Tibial nerve (tissue), 4 donors: ENCODE measurements at regions not wholly inside any gene's neighbourhood (a gene's known extent, or its start where the extent isn't known, plus 50 kb on each side); places are given as distances from the start of the nearest gene placed in this dataset.

Experiments
- DNase-seq, 2 donors: peaks; one replicate each; pipeline ENCODE4 v3.0.0-alpha.2; 2019; ENCODE audit warnings: low spot score in 2 of 2
- H3K27ac ChIP-seq, 4 donors: fragments of 200-600 bp; sonication (generic) in 3 of 4; one replicate each; pipeline ENCODE4 v1.5.1; 2017 to 2019; ENCODE audit warnings: mild to moderate bottlenecking in 1 of 4
- H3K27me3 ChIP-seq, 2 donors: fragments of 200-600 bp; sonication (generic) in 1 of 2; one replicate each; pipeline versions ENCODE4 v1.5.1 to v1.6.0; 2017 to 2019
- H3K36me3 ChIP-seq, 3 donors: fragments of 200-600 bp; sonication (generic); one replicate each; pipeline ENCODE4 v1.5.1; 2018 to 2019
- H3K4me1 ChIP-seq, 4 donors: fragments of 200-600 bp; sonication (generic) in 3 of 4; one replicate each; pipeline ENCODE4 v1.5.1; 2017 to 2019
- H3K4me3 ChIP-seq, 4 donors: fragments of 200-600 bp; sonication (generic) in 3 of 4; one replicate each; pipeline ENCODE4 v1.5.1; 2017 to 2019; ENCODE audit warnings: mild to moderate bottlenecking in 1 of 4, moderate library complexity in 1 of 4
- H3K9me3 ChIP-seq, 4 donors: fragments of 200-600 bp; sonication (generic) in 3 of 4; one replicate each; pipeline ENCODE4 v1.5.1; 2017 to 2019
- CTCF ChIP-seq, 5 experiments: fragments of 200-600 bp in 3 of 5; fragments of 450-650 bp in 2 of 5; sonication (generic) in 3 of 5; IDR thresholded peaks; one replicate each; pipeline ENCODE4 v1.5.1; 2016 to 2019; ENCODE audit warnings: antibody characterized with exemption in 5 of 5, mild to moderate bottlenecking in 3 of 5, moderate library complexity in 2 of 5
- EP300 ChIP-seq, 2 donors: sonication (generic); formaldehyde crosslinking; IDR thresholded peaks; one replicate each; pipeline ENCODE4 v1.6.1; 2017; ENCODE audit warnings: antibody characterized with exemption in 2 of 2, mild to moderate bottlenecking in 1 of 2
- POLR2A ChIP-seq, 2 donors: fragments of 450-650 bp; IDR thresholded peaks; one replicate each; pipeline ENCODE4 v1.6.1; 2017; ENCODE audit warnings: antibody characterized with exemption in 2 of 2, mild to moderate bottlenecking in 2 of 2, moderate library complexity in 2 of 2
- WGBS, 2 donors: methylation state at CpG; one replicate each; pipeline ENCODE4 v1.1.5; 2018; 5-methylcytosine and 5-hydroxymethylcytosine counted together

- peaks cover 0 to 84% (median 58%) of the 10 kb centered on the region in 4 donors for H3K4me1 ChIP-seq
Measured at GRCh38 chr9:110126986-110127864, 80.7 kb downstream of the C9orf152 start.

DNA sequence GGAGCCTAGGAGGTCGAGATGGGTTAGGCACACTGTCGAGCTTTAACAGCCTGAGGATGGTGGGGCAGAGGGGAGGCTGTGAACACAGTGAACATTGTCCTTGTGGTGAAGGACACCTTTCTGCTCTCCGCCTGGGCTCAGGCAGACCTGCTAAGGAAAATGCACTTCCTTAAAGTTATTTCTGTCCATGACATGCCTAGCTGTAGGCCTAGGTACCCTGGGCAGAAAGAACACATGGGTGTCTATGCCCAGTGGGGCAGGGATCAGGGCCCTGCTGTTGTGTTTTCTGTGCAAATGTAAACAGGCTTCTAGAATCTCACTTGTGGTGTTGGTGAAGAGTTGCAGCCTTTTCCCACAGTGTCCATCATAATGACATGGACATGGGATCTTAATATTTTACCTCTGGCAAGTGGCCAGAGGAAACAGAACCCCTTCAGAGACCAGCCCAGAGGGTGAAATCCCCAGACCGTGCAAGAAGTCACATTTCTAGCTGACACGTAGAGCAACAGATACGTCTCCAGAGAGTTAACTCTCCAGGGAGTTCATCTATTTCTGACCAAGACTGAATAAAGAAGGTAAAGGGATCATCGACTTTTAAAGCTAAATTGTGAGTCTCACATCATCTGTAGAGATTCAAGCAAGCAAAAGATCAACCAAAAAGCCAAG, 79.2 kb downstream of the C9orf152 start:
- Histone ChIP-seq H3K4me1 (peaks cover 0 to 87% (median 68%) of the 10 kb centered on the region in 4 donors), H3K27ac (peak overlapping the region; percentile 78 to 95 (median 93)), H3K27me3 (no peaks in the 10 kb centered on the region), H3K36me3 (no peaks in the 10 kb centered on the region), H3K4me3 (no peak overlapping the region), H3K9me3 (no peaks in the 10 kb centered on the region)
- no peak for TF ChIP-seq CTCF (IDR thresholded peaks at IDR 0.05)
- TF ChIP-seq POLR2A (IDR thresholded peaks at IDR 0.05) = no peak
- no peak for TF ChIP-seq EP300 (IDR thresholded peaks at IDR 0.05)
- DNase-seq = no peak
- WGBS, 2 donors = 52 to 54% methylated on average over 7 of the region's 7 CpGs

More at GRCh38 chr9:110126986-110127864, 80.7 kb downstream of the C9orf152 start:
- no peaks in the 10 kb centered on the region for H3K36me3 ChIP-seq
- TF ChIP-seq CTCF (IDR thresholded peaks at IDR 0.05) (peak in 2 of 5 experiments; percentile 8 to 26), EP300 (IDR thresholded peaks at IDR 0.05) (peak in 1 of 2 donors; percentile 71), POLR2A (IDR thresholded peaks at IDR 0.05) (peak in 1 of 2 donors; percentile 36)
- WGBS, 2 donors = 12 to 17% methylated on average over 17 to 21 of the region's 23 CpGs
- peak overlapping the region; percentile 13 to 42 (median 23) for H3K4me3 ChIP-seq
- no peaks in the 10 kb centered on the region for H3K9me3 ChIP-seq
- H3K27me3 ChIP-seq = no peaks in the 10 kb centered on the region
- peak overlapping the region; percentile 78 to 95 (median 93) for H3K27ac ChIP-seq
- DNase-seq = peak; percentile 36 to 57

DNA sequence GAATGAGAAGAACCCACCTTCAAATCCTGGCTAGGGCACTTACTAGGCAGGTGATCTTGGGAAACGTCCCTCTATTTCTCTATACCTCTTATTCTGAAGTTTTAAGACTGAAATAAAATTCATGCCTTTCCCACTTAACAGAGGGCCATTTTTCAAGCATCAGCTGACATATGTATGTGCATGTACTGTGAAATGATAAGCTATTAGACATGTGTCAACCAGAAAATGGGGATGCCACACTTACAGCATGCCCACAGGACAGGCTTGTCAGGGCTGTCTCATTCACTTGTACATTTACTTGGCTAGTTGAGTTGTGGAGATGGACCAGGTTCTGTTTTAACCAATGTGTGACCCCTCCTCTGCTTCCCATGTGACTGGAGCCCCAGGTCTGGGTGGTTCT, 78.5 kb downstream of the C9orf152 start:
- H3K27ac ChIP-seq = peak overlapping the region; percentile 78 to 95 (median 93)
- no peaks in the 10 kb centered on the region for H3K9me3 ChIP-seq
- H3K36me3 ChIP-seq = no peaks in the 10 kb centered on the region
- no peaks in the 10 kb centered on the region for H3K27me3 ChIP-seq
- no peak overlapping the region for H3K4me3 ChIP-seq
- TF ChIP-seq POLR2A (IDR thresholded peaks at IDR 0.05) (no peak), EP300 (IDR thresholded peaks at IDR 0.05) (no peak), CTCF (IDR thresholded peaks at IDR 0.05) (no peak)
- no peak for DNase-seq
- 80 to 81% methylated on average over 1 of the region's 1 CpG for WGBS, 2 donors
- H3K4me1 ChIP-seq = peaks cover 0 to 86% (median 63%) of the 10 kb centered on the region in 4 donors

DNA sequence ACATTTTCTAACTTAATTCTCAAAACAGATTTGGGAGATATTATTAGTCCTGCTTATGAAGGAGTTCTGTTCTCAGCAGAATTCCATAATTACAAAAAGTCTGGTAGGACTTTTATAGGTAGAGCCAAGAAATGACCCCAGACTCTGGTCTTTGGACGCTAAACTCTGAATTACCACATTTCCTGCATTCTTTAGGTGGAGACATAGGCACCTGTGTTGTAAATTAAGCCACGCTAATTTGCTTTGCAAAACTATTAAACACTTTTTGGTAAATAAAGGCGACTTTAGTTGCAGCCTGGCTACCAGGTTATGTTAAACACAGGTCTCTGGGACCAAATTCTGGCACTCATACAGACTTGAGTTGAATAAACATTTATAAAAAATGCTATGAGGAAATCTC, 77.7 kb downstream of the C9orf152 start:
- TF ChIP-seq POLR2A (IDR thresholded peaks at IDR 0.05) = no peak
- TF ChIP-seq CTCF (IDR thresholded peaks at IDR 0.05) = no peak
- no peak for TF ChIP-seq EP300 (IDR thresholded peaks at IDR 0.05)
- peaks cover 0 to 79% (median 55%) of the 10 kb centered on the region in 4 donors for H3K4me1 ChIP-seq
- no peak for DNase-seq
- WGBS, 2 donors = 88 to 94% methylated on average over 3 of the region's 3 CpGs
- no peaks in the 10 kb centered on the region for H3K9me3 ChIP-seq
- H3K27me3 ChIP-seq = no peaks in the 10 kb centered on the region
- no peak overlapping the region for H3K4me3 ChIP-seq
- no peaks in the 10 kb centered on the region for H3K36me3 ChIP-seq
- H3K27ac ChIP-seq = peak overlapping the region in 1 of 4 donors; percentile 45
